ENCODE measurements at regions not wholly inside any gene's neighbourhood (a gene's known extent, or its start where the extent isn't known, plus 50 kb on each side); places are given as distances from the start of the nearest gene placed in this dataset.

DNA sequence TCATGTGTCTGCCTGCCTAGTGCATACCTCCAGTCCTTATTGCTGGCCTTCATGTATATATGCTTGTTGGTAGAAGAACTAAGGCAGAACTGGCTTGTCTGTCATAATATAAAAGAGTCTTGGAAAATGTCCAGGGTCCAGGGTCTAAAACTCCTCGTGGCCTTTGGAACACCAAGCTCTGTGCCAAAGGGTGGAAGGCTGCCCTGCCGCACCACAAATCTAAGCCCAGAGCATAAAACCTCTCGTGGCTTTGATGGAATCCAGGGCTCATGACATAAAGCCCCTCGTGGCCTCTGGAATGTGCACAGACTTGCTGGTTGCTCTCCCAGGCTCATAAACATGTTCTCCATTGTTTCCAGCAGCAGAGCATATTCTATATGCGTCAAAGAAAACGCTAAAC, 107.9 kb downstream of the BBS10 start:
- no peaks in the 10 kb centered on the region for H3K9me3 ChIP-seq
- no peaks in the 10 kb centered on the region for H3K36me3 ChIP-seq (ENCODE audit: low read depth)
- no peak overlapping the region for H3K4me3 ChIP-seq
- H3K4me1 ChIP-seq (ENCODE audit: low read depth), result no peaks in the 10 kb centered on the region
- intact Hi-C loops (cut with DNase I, micrococcal nuclease), result no loop called here
- DNase-seq, result no peak
- TF ChIP-seq, protein P1, sequence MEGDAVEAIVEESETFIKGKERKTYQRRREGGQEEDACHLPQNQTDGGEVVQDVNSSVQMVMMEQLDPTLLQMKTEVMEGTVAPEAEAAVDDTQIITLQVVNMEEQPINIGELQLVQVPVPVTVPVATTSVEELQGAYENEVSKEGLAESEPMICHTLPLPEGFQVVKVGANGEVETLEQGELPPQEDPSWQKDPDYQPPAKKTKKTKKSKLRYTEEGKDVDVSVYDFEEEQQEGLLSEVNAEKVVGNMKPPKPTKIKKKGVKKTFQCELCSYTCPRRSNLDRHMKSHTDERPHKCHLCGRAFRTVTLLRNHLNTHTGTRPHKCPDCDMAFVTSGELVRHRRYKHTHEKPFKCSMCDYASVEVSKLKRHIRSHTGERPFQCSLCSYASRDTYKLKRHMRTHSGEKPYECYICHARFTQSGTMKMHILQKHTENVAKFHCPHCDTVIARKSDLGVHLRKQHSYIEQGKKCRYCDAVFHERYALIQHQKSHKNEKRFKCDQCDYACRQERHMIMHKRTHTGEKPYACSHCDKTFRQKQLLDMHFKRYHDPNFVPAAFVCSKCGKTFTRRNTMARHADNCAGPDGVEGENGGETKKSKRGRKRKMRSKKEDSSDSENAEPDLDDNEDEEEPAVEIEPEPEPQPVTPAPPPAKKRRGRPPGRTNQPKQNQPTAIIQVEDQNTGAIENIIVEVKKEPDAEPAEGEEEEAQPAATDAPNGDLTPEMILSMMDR (IDR thresholded peaks at IDR 0.05), result no peak
- no peak for ATAC-seq

DNA sequence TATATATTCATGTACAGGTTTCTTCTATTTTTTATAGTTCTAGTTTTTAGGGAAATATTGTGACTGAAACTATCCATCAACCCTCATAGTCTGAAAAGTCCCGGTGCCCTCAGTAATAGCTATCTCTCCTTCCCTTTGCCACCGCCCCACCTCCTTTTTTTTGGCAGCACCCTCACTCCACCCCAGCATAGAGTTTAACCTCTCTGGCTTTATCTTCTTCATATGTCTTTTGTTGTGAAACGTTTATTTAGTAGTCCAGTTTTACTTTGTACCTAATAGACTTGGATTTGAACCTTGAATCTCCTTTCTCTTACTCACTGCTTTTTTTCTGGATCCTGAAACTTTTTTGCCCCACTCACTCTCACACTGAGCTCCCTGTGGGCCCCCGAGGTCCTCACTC, 109.5 kb downstream of the BBS10 start:
- ATAC-seq, result no peak
- Histone ChIP-seq H3K36me3 (ENCODE audit: low read depth) (no peaks in the 10 kb centered on the region), H3K4me1 (ENCODE audit: low read depth) (no peaks in the 10 kb centered on the region), H3K4me3 (no peak overlapping the region), H3K9me3 (no peaks in the 10 kb centered on the region)
- intact Hi-C loops (cut with DNase I, micrococcal nuclease), result no loop called here
- DNase-seq, result no peak
- TF ChIP-seq, protein P1 (IDR thresholded peaks at IDR 0.05), result no peak

DNA sequence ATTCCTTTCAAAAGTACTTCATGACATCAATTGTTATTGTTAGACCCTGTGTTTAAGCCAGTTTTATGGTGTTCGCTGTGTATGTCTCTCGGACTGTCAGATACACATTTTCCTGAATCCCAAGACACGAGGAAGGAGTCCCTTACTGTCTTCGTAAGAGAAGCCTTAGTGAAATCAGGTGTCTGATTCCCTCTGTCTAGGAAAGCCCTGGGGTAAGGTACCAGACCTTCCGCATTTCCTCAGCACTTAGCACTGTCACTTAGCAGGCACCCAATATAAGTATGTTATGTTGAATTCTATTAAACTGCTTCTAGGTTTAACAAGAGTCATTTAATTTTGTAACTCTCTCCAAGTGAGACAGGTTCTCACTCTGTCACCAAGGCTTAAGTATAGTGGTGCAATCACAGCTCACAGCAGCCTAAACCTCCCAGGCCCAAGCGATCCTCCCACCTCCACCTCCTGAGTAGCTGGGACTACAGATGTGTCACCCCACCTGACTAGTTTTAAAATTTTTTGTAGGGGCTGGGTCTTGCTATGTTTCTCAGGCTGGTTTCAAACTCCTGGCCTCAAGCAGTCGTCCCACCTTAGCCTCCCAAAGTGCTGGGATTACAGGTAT, 111.0 kb downstream of the BBS10 start:
- H3K9me3 ChIP-seq, result no peaks in the 10 kb centered on the region
- TF ChIP-seq, protein P1 (IDR thresholded peaks at IDR 0.05), result no peak

DNA sequence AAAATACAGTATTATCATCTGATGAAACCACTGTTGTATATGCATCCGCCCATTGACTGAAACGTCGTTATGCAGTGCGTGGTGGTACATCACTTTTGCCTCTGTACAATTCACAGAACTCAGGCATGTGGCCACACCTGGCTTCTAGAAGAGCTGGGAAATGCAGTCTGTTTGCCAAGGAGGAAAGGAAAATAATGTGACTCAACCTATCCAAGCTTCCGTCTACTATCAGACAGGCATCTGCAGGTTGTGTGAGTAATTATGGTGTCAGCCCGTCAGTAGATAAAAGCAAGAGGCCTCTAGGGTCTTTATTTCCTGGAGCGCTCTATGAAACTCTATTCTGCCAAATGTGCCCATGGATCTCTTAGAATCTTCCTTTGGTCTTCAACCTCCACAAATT, 111.6 kb downstream of the BBS10 start:
- intact Hi-C loops (cut with DNase I, micrococcal nuclease), result no loop called here
- H3K4me1 ChIP-seq (ENCODE audit: low read depth), result no peaks in the 10 kb centered on the region
- no peaks in the 10 kb centered on the region for H3K36me3 ChIP-seq (ENCODE audit: low read depth)
- TF ChIP-seq, protein P1 (IDR thresholded peaks at IDR 0.05), result no peak
- H3K9me3 ChIP-seq, result no peaks in the 10 kb centered on the region
- DNase-seq (no peak), ATAC-seq (no peak)
- H3K4me3 ChIP-seq, result no peak overlapping the region

More for the DNA sequence above, 111.0 kb downstream of the BBS10 start:
- Histone ChIP-seq H3K4me3 (no peak overlapping the region), H3K36me3 (ENCODE audit: low read depth) (no peaks in the 10 kb centered on the region), H3K4me1 (ENCODE audit: low read depth) (no peaks in the 10 kb centered on the region)
- no peak for ATAC-seq
- DNase-seq, result no peak
- intact Hi-C loops (cut with DNase I, micrococcal nuclease), result no loop called here

DNA sequence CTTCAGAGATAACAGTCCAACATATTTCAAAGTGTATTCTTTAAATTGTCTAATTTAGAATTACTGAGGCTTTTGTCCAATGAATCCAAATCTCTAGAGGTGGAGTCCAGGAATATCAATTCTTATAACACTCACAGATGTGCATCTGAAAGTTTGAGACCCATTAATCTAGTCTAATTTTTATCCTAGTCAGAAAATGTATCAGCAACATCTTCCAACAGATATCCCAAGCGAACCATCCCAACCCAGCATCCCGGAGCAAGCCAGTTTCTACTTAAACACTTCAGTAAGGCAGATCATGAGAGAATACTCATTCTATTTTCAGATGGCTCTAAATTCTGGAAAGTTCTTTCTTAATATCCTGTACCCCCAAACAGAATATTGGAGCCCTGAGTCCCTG, 113.5 kb downstream of the BBS10 start:
- DNase-seq (no peak), ATAC-seq (no peak)
- H3K4me3 ChIP-seq, result no peak overlapping the region
- H3K9me3 ChIP-seq, result no peaks in the 10 kb centered on the region
- TF ChIP-seq, protein P1 (IDR thresholded peaks at IDR 0.05), result no peak
- H3K4me1 ChIP-seq (ENCODE audit: low read depth), result no peaks in the 10 kb centered on the region
- H3K36me3 ChIP-seq (ENCODE audit: low read depth), result no peaks in the 10 kb centered on the region
- intact Hi-C loops (cut with DNase I, micrococcal nuclease), result no loop called here

DNA sequence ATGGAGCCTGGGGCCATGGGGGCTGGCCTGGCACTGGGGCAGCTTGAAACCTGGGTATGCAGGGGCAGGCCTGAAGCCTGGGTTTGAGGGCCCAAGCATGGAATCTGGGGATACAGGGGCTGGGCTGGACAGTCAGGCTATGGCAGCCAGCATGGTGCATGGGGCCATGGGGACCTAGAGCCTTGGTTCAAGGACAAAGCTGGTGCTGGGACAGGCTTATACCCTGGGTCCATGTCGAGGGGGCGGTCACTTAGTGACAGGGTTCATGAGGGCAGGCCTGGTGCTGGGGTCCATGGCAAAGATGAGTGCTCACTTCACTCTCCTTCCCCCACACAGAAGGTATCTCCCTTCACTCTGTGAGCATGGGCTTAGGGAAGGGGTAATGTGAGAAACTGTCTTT, 116.2 kb downstream of the BBS10 start:
- intact Hi-C loops (cut with DNase I, micrococcal nuclease), result no loop called here
- H3K4me3 ChIP-seq, result no peak overlapping the region

More for the DNA sequence above, 116.2 kb downstream of the BBS10 start:
- TF ChIP-seq, protein P1 (IDR thresholded peaks at IDR 0.05), result no peak
- no peaks in the 10 kb centered on the region for H3K36me3 ChIP-seq (ENCODE audit: low read depth)
- ATAC-seq (no peak), DNase-seq (no peak)
- no peaks in the 10 kb centered on the region for H3K4me1 ChIP-seq (ENCODE audit: low read depth)
- no peaks in the 10 kb centered on the region for H3K9me3 ChIP-seq

Data from mucosa of descending colon (tissue), 3 donors.